Upper lobe of left lung (tissue), 6 donors: ENCODE measurements at regions not wholly inside any gene's neighbourhood (a gene's known extent, or its start where the extent isn't known, plus 50 kb on each side); places are given as distances from the start of the nearest gene placed in this dataset.

Experiments used
- ATAC-seq, 2 donors: fragments of 200-7000 bp; cut with Tn5 transposase; one replicate each; pipeline ENCODE4 v1.9.1; 2022; ENCODE audit warnings: mild to moderate bottlenecking in 2 of 2, moderate library complexity in 2 of 2; ENCODE audit not compliant: low FRiP score in 2 of 2
- DNase-seq, 2 donors: peaks; one replicate each; pipeline ENCODE4 v3.0.0-alpha.2; 2019 to 2020
- H3K27ac ChIP-seq, 4 donors: fragments of 200-600 bp; sonication (generic); one replicate each; pipeline ENCODE4 v1.5.1; 2016 to 2019
- H3K27me3 ChIP-seq, 4 donors: fragments of 200-600 bp; sonication (generic); one replicate each; pipeline ENCODE4 v1.5.1; 2017 to 2019
- H3K36me3 ChIP-seq, 4 donors: fragments of 200-600 bp; sonication (generic); one replicate each; pipeline ENCODE4 v1.5.1; 2016 to 2019
- H3K4me1 ChIP-seq, 4 donors: fragments of 200-600 bp; sonication (generic); one replicate each; pipeline ENCODE4 v1.5.1; 2018 to 2019
- H3K4me3 ChIP-seq, 4 donors: fragments of 200-600 bp; sonication (generic); one replicate each; pipeline ENCODE4 v1.5.1; 2017 to 2019; ENCODE audit warnings: mild to moderate bottlenecking in 2 of 4, moderate library complexity in 1 of 4
- H3K9me3 ChIP-seq, 4 donors: fragments of 200-600 bp; sonication (generic); one replicate each; pipeline ENCODE4 v1.5.1; 2018 to 2019
- EP300 ChIP-seq, 4 donors: sonication (generic); formaldehyde crosslinking; IDR thresholded peaks; one replicate each; pipeline ENCODE4 v1.5.1; 2017; ENCODE audit warnings: antibody characterized with exemption in 4 of 4, control low read depth in 2 of 4
- POLR2A ChIP-seq, 4 donors: fragments of 450-650 bp; IDR thresholded peaks; one replicate each; pipeline ENCODE4 v1.5.1; 2016 to 2017; ENCODE audit warnings: antibody characterized with exemption in 4 of 4, mild to moderate bottlenecking in 2 of 4
- POLR2AphosphoS5 ChIP-seq, 2 donors: sonication (generic); formaldehyde crosslinking; IDR thresholded peaks; one replicate each; pipeline ENCODE4 v1.5.1; 2017; ENCODE audit warnings: antibody characterized with exemption in 2 of 2
- WGBS, 2 donors: methylation state at CpG; one replicate each; pipeline ENCODE4 v1.1.5; 2017 to 2018; 5-methylcytosine and 5-hydroxymethylcytosine counted together
- TF ChIP-seq, protein P1 (sequence below), 6 experiments: fragments of 450-650 bp in 4 of 6; fragments of 200-600 bp in 2 of 6; sonication (generic) in 2 of 6; IDR thresholded peaks; one replicate each; pipeline ENCODE4 v1.5.1; 2016 to 2019; ENCODE audit warnings: antibody characterized with exemption in 6 of 6
- donor health status: DM: no; HTN: no; CAD: no; lungs with moderate emphysema.
- donor health status: DM: no; HTN: yes; CAD: no; lungs with severe emphysema.

DNA sequence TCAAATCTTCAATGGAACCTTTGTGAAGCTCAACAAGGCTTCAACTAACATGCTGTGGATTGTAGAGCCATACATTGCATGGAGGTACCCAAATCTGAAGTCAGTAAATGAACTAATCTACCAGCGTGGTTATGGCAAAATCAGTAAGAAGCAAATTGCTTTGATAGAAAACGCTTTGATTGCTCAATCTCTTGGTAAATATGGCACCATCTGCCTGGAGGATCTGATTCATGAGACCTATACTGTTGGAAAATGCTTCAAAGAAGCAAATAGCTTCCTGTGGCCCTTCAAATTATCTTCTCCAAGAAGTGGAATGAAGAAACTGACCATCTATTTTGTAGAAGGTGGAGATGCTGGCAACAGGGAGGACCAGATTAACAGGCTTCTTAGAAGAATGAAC lies 54.7 kb upstream of the TTC39B start:
- H3K4me1 ChIP-seq, result no peaks in the 10 kb centered on the region
- ATAC-seq (no peak), DNase-seq (no peak)

DNA sequence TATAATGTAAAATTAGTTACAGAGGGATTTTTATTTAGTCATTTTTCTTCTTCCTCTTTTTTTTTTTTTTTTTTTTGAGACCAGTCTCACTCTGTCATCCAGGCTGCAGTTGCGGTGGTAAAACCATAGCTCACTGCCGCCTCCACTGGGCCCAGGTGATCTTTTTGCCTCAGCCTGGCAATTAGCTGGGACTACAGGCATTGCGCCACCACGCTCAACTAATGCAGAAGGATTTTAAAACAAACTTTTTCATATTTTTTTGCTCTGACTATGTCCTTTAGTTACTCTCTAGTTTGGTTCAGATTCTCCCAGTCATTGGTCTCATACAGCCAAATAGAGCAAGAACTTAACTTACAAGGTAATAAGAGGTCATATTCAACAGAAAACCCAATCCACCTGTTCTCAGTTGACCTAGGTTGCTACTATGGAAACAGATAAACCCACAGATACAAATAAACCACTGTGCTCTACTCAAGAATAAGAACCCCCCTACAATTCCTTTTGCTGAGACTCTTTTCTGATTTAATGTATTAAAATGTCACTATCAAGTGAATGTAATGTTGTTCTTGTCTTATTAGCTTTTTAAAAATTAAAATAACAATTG lies 50.1 kb upstream of the TTC39B start:
- Histone ChIP-seq H3K4me3 (no peak overlapping the region), H3K36me3 (no peaks in the 10 kb centered on the region), H3K27ac (no peak overlapping the region), H3K4me1 (no peaks in the 10 kb centered on the region), H3K27me3 (no peaks in the 10 kb centered on the region), H3K9me3 (no peaks in the 10 kb centered on the region)
- peak in 1 of 2 donors; percentile 54 for ATAC-seq
- peak in 1 of 2 donors; percentile 39 for DNase-seq
- no peak for TF ChIP-seq EP300 (IDR thresholded peaks at IDR 0.05)
- no peak for TF ChIP-seq POLR2A (IDR thresholded peaks at IDR 0.05)
- TF ChIP-seq POLR2AphosphoS5 (IDR thresholded peaks at IDR 0.05), result no peak
- TF ChIP-seq, protein P1, sequence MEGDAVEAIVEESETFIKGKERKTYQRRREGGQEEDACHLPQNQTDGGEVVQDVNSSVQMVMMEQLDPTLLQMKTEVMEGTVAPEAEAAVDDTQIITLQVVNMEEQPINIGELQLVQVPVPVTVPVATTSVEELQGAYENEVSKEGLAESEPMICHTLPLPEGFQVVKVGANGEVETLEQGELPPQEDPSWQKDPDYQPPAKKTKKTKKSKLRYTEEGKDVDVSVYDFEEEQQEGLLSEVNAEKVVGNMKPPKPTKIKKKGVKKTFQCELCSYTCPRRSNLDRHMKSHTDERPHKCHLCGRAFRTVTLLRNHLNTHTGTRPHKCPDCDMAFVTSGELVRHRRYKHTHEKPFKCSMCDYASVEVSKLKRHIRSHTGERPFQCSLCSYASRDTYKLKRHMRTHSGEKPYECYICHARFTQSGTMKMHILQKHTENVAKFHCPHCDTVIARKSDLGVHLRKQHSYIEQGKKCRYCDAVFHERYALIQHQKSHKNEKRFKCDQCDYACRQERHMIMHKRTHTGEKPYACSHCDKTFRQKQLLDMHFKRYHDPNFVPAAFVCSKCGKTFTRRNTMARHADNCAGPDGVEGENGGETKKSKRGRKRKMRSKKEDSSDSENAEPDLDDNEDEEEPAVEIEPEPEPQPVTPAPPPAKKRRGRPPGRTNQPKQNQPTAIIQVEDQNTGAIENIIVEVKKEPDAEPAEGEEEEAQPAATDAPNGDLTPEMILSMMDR (IDR thresholded peaks at IDR 0.05), result no peak
- 63 to 64% methylated on average over 4 of the region's 4 CpGs for WGBS, 2 donors

More for the DNA sequence above, 54.7 kb upstream of the TTC39B start:
- Histone ChIP-seq H3K36me3 (no peaks in the 10 kb centered on the region), H3K27me3 (no peaks in the 10 kb centered on the region), H3K4me3 (no peak overlapping the region), H3K27ac (no peak overlapping the region), H3K9me3 (no peaks in the 10 kb centered on the region)
- 48 to 64% methylated on average over 2 of the region's 2 CpGs for WGBS, 2 donors
- TF ChIP-seq, protein P1 (IDR thresholded peaks at IDR 0.05), result no peak
- TF ChIP-seq EP300 (IDR thresholded peaks at IDR 0.05), result no peak
- no peak for TF ChIP-seq POLR2A (IDR thresholded peaks at IDR 0.05)
- TF ChIP-seq POLR2AphosphoS5 (IDR thresholded peaks at IDR 0.05), result no peak
